ENCODE measurements at regions not wholly inside any gene's neighbourhood (a gene's known extent, or its start where the extent isn't known, plus 50 kb on each side); places are given as distances from the start of the nearest gene placed in this dataset.

DNA sequence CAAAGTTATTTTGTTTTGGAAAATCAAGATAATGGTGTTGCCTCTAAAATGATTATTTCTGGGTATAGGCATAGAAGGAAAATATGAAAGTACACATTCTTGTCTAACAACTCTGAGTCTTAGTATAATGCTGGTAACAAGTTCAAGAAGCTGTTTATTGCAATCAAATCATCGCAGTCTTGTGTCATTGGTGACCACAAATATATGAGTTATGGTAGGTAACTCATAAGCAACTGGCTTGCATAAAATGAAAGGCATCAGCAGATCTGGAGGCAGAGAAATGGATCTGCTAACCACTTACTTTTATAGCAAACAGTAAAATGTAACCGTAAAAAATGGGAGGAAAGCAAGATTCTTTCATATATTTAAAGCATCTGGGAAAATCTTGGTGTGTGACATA is 156.2 kb upstream of the TCF4 start:
- TF ChIP-seq POLR2A (IDR thresholded peaks at IDR 0.05) (no peak), POLR2AphosphoS5 (IDR thresholded peaks at IDR 0.05) (no peak), EP300 (IDR thresholded peaks at IDR 0.05) (no peak)
- TF ChIP-seq, protein P1, sequence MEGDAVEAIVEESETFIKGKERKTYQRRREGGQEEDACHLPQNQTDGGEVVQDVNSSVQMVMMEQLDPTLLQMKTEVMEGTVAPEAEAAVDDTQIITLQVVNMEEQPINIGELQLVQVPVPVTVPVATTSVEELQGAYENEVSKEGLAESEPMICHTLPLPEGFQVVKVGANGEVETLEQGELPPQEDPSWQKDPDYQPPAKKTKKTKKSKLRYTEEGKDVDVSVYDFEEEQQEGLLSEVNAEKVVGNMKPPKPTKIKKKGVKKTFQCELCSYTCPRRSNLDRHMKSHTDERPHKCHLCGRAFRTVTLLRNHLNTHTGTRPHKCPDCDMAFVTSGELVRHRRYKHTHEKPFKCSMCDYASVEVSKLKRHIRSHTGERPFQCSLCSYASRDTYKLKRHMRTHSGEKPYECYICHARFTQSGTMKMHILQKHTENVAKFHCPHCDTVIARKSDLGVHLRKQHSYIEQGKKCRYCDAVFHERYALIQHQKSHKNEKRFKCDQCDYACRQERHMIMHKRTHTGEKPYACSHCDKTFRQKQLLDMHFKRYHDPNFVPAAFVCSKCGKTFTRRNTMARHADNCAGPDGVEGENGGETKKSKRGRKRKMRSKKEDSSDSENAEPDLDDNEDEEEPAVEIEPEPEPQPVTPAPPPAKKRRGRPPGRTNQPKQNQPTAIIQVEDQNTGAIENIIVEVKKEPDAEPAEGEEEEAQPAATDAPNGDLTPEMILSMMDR (IDR thresholded peaks at IDR 0.05): no peak

Measured in gastroesophageal sphincter (tissue), 3 donors.